Thyroid gland (tissue), 4 donors: ENCODE measurements at regions not wholly inside any gene's neighbourhood (a gene's known extent, or its start where the extent isn't known, plus 50 kb on each side); places are given as distances from the start of the nearest gene placed in this dataset.

ENCODE experiments used
- POLR2A ChIP-seq, 2 donors: fragments of 450-650 bp; IDR thresholded peaks; one replicate each; pipeline ENCODE4 v1.6.1; 2017; ENCODE audit warnings: antibody characterized with exemption in 2 of 2, mild to moderate bottlenecking in 2 of 2, moderate library complexity in 1 of 2
- TF ChIP-seq, protein P1 (sequence below), 6 experiments: fragments of 200-600 bp in 3 of 6; fragments of 450-650 bp in 3 of 6; sonication (generic) in 3 of 6; IDR thresholded peaks; one replicate each; pipeline ENCODE4 v1.5.1; 2016 to 2019; ENCODE audit warnings: antibody characterized with exemption in 6 of 6, mild to moderate bottlenecking in 2 of 6, inconsistent platforms in 1 of 6, moderate library complexity in 1 of 6

DNA sequence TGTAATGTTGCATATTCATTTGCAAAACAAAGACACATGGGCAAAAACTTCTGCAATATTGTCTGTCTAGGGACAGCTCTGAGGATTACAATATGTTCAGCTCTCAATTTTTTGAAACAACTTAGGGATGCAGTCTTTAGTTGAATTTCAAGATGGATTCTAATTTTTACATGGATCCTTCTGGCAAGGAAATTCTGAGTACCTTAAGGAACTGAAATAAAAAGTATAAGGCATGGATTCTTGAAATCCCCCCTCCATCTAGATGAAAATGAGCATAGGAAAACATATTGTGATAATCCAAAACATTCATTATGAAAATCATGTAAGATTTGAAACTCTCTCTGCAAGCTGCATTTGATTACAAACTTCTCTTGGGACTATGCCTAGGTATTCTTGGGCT lies 568.6 kb downstream of the CETN3 start:
- TF ChIP-seq, protein P1, sequence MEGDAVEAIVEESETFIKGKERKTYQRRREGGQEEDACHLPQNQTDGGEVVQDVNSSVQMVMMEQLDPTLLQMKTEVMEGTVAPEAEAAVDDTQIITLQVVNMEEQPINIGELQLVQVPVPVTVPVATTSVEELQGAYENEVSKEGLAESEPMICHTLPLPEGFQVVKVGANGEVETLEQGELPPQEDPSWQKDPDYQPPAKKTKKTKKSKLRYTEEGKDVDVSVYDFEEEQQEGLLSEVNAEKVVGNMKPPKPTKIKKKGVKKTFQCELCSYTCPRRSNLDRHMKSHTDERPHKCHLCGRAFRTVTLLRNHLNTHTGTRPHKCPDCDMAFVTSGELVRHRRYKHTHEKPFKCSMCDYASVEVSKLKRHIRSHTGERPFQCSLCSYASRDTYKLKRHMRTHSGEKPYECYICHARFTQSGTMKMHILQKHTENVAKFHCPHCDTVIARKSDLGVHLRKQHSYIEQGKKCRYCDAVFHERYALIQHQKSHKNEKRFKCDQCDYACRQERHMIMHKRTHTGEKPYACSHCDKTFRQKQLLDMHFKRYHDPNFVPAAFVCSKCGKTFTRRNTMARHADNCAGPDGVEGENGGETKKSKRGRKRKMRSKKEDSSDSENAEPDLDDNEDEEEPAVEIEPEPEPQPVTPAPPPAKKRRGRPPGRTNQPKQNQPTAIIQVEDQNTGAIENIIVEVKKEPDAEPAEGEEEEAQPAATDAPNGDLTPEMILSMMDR (IDR thresholded peaks at IDR 0.05): no peak
- no peak for TF ChIP-seq POLR2A (IDR thresholded peaks at IDR 0.05)
